ENCODE measurements at regions not wholly inside any gene's neighbourhood (a gene's known extent, or its start where the extent isn't known, plus 50 kb on each side); places are given as distances from the start of the nearest gene placed in this dataset.

- DNase-seq (ENCODE audit: low read depth), result no peak
- H3K4me3 ChIP-seq (ENCODE audit: low read depth, low read length), result no peak overlapping the region
- TF ChIP-seq, protein P1, sequence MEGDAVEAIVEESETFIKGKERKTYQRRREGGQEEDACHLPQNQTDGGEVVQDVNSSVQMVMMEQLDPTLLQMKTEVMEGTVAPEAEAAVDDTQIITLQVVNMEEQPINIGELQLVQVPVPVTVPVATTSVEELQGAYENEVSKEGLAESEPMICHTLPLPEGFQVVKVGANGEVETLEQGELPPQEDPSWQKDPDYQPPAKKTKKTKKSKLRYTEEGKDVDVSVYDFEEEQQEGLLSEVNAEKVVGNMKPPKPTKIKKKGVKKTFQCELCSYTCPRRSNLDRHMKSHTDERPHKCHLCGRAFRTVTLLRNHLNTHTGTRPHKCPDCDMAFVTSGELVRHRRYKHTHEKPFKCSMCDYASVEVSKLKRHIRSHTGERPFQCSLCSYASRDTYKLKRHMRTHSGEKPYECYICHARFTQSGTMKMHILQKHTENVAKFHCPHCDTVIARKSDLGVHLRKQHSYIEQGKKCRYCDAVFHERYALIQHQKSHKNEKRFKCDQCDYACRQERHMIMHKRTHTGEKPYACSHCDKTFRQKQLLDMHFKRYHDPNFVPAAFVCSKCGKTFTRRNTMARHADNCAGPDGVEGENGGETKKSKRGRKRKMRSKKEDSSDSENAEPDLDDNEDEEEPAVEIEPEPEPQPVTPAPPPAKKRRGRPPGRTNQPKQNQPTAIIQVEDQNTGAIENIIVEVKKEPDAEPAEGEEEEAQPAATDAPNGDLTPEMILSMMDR (IDR thresholded peaks at IDR 0.05; ENCODE audit: control insufficient read depth, extremely low read depth, insufficient read depth), result no peak
Observed at GRCh38 chr3:74352166-74352565, 262.3 kb downstream of the CNTN3 start.

GRCh38 chr3:74351213-74351612 lies 263.2 kb downstream of the CNTN3 start:
- DNase-seq (ENCODE audit: low read depth), result no peak
- TF ChIP-seq, protein P1 (IDR thresholded peaks at IDR 0.05; ENCODE audit: control insufficient read depth, extremely low read depth, insufficient read depth), result no peak
- no peak overlapping the region for H3K4me3 ChIP-seq (ENCODE audit: low read depth, low read length)

DNA sequence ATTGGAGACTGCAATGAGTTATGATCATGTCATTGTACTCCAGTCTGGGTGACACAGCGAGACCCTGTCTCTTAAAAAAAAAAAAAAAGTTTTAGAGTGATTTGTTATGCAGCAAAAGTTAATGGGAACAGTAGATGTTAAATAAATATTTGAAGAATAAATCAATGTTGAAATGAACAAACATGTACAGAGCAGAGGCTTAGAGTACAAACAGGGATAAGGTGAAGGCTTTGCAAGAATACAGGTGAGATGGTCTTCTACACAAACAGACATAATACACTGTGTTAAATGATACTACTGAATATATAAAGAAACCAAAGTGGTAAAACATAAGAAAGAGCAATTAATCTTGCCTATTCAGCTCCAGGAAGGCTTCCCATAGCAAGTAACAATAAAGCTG lies 265.4 kb downstream of the CNTN3 start:
- peak; percentile 54 for DNase-seq (ENCODE audit: low read depth)
- TF ChIP-seq, protein P1 (IDR thresholded peaks at IDR 0.05; ENCODE audit: control insufficient read depth, extremely low read depth, insufficient read depth), result no peak

GRCh38 chr3:74347563-74348268 lies 266.7 kb downstream of the CNTN3 start:
- H3K4me3 ChIP-seq (ENCODE audit: low read depth, low read length), result no peak overlapping the region
- DNase-seq (ENCODE audit: low read depth), result no peak
- TF ChIP-seq, protein P1 (IDR thresholded peaks at IDR 0.05; ENCODE audit: control insufficient read depth, extremely low read depth, insufficient read depth), result no peak

More for the DNA sequence above, 265.4 kb downstream of the CNTN3 start:
- no peak overlapping the region for H3K4me3 ChIP-seq (ENCODE audit: low read depth, low read length)

DNA sequence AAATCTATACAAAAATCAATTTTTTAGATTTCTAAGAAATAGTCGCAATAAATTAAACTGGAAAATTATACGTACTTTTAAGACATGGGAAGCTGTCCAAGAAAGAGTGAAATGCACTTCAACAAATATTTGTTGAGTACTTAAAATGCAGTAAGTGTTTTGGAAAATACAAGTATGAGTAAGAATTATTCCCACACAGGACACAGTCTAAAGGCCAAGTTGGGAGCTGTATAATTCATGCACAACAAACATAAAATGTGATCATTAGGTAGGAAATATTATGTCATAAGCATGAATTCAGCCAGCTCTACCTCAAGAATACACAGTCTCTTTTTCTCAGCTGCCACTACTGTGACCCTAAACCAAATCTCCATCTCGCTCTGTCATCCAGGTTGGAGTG lies 267.6 kb downstream of the CNTN3 start:
- no peak overlapping the region for H3K4me3 ChIP-seq (ENCODE audit: low read depth, low read length)
- TF ChIP-seq, protein P1 (IDR thresholded peaks at IDR 0.05; ENCODE audit: control insufficient read depth, extremely low read depth, insufficient read depth), result no peak
- peak; percentile 62 for DNase-seq (ENCODE audit: low read depth)

DNA sequence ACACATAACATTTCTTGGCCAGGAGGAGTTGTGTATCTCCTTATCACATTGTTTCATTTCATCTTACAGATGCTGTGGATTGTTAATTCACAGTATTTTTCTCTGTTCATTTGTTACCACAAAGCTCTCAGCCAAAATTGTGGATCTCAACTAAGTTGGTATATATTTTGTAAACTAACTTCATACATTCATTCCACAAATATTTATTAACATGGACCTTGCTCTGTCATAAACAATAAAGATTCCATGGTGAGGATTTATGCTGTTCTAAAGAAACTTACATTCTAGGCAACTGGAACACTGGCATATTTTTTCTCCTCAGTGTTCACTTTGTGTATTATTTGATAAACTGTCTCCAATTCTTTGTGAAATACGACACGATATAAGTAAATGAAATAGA lies 268.8 kb downstream of the CNTN3 start:
- H3K4me3 ChIP-seq (ENCODE audit: low read depth, low read length), result no peak overlapping the region
- no peak for DNase-seq (ENCODE audit: low read depth)
- TF ChIP-seq, protein P1 (IDR thresholded peaks at IDR 0.05; ENCODE audit: control insufficient read depth, extremely low read depth, insufficient read depth), result no peak
